ENCODE measurements at regions not wholly inside any gene's neighbourhood (a gene's known extent, or its start where the extent isn't known, plus 50 kb on each side); places are given as distances from the start of the nearest gene placed in this dataset.
"Not testable (repeated sequence)": the region's sequence is repeated elsewhere in the genome, so short reads cannot be mapped to it uniquely, and the experiment has no call there.

DNA sequence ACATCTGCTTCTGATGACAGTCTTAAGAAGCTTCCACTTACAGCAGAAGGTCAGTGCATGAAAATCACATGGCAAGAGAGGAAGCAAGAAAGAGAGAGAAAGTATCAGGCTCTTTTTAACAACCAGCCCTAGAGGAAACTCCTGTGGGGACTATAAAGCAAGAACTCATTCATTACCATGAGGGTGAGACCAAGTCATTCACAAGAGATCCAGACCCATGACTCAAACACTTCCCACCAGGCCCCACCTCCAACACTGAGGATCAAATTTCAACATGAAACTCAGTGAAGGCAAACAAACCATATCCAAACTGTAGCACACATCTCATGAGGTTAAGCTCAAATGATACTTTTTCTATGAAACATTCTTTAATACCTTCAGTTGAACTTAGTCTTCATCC lies 643.2 kb upstream of the SYNCRIP start:
- peaks cover 0 to 4% (median 0%) of the 10 kb centered on the region in 4 donors for H3K9me3 ChIP-seq
- no peaks in the 10 kb centered on the region for H3K27me3 ChIP-seq
- DNase-seq = no peak

DNA sequence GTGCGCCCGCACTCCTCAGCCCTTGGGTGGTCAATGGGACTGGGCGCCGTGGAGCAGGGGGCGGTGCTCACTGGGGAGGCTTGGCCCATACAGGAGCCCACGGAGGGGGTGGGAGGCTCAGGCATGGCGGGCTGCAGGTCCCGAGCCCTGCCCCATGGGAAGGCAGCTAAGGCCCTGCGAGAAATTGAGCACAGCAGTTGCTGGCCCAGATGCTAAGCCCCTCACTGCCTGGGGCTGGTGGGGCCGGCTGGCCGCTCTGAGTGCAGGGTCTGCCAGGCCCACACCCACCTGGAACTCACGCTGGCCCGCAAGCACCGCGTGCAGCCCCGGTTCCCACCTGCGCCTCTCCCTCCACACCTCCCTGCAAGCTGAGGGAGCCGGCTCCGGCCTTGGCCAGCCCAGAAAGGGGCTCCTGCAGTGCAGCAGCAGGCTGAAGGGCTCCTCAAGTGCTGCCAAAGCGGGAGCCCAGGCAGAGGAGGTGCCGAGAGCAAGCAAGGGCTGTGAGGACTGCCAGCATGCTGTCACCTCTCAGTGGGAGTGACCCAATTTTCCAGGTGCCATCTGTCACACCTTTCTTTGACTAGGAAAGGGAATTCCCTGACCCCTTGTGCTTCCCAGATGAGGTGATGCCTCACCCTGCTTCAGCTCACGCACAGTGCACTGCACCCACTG lies 642.3 kb upstream of the SYNCRIP start:
- not testable (repeated sequence) for H3K4me1 ChIP-seq, H3K9me3 ChIP-seq, H3K27ac ChIP-seq, DNase-seq, H3K36me3 ChIP-seq, H3K27me3 ChIP-seq, H3K4me3 ChIP-seq

More for the DNA sequence above, 643.2 kb upstream of the SYNCRIP start:
- Histone ChIP-seq H3K36me3 (no peaks in the 10 kb centered on the region), H3K4me1 (no peaks in the 10 kb centered on the region), H3K27ac (no peak overlapping the region), H3K4me3 (no peak overlapping the region)
- TF ChIP-seq, protein P1, sequence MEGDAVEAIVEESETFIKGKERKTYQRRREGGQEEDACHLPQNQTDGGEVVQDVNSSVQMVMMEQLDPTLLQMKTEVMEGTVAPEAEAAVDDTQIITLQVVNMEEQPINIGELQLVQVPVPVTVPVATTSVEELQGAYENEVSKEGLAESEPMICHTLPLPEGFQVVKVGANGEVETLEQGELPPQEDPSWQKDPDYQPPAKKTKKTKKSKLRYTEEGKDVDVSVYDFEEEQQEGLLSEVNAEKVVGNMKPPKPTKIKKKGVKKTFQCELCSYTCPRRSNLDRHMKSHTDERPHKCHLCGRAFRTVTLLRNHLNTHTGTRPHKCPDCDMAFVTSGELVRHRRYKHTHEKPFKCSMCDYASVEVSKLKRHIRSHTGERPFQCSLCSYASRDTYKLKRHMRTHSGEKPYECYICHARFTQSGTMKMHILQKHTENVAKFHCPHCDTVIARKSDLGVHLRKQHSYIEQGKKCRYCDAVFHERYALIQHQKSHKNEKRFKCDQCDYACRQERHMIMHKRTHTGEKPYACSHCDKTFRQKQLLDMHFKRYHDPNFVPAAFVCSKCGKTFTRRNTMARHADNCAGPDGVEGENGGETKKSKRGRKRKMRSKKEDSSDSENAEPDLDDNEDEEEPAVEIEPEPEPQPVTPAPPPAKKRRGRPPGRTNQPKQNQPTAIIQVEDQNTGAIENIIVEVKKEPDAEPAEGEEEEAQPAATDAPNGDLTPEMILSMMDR (IDR thresholded peaks at IDR 0.05) = no peak
- TF ChIP-seq POLR2A (IDR thresholded peaks at IDR 0.05) = no peak

DNA sequence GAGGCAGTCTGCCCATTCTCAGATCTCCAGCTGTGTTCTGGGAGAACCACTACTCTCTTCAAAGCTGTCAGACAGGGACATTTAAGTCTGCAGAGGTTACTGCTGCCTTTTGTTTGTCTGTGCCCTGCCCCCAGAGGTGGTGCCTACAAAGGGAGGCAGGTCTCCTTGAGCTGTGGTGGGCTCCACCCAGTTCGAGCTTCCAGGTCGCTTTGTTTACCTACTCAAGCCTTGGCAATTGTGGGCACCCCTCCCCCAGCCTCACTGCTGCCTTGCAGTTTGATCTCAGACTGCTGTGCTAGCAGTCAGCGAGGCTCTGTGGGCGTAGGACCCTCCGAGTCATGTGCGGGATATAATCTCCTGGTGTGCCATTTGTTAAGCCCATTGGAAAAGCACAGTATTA lies 640.9 kb upstream of the SYNCRIP start:
- DNase-seq, H3K27ac ChIP-seq, H3K4me1 ChIP-seq, H3K9me3 ChIP-seq, H3K4me3 ChIP-seq, H3K27me3 ChIP-seq, H3K36me3 ChIP-seq: not testable (repeated sequence)

DNA sequence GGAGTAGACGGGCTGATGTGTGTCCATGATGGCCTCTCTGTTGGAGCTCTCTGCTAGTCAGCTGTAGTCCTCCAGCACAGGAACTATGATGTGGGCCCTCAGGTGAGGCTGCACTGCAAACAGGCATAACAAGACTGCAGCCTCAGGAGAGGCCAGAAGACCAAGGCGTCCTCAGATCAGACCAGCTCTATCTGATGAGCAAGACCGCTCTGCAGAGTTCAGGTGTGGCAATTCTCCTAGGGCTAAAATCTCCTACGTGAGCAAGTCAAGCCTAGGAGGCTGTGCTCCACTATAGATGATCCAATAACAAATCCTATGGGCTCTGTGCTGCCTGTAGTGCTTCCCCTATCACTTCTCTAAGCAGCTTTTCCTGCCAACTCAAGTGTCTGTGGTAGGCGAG lies 633.4 kb upstream of the SYNCRIP start:
- TF ChIP-seq, protein P1 (IDR thresholded peaks at IDR 0.05) = no peak
- TF ChIP-seq POLR2A (IDR thresholded peaks at IDR 0.05) = no peak
- H3K4me1 ChIP-seq = no peaks in the 10 kb centered on the region
- no peak overlapping the region for H3K27ac ChIP-seq
- no peaks in the 10 kb centered on the region for H3K36me3 ChIP-seq
- H3K9me3 ChIP-seq = no peaks in the 10 kb centered on the region
- H3K27me3 ChIP-seq = no peaks in the 10 kb centered on the region
- DNase-seq = no peak
- H3K4me3 ChIP-seq = no peak overlapping the region

DNA sequence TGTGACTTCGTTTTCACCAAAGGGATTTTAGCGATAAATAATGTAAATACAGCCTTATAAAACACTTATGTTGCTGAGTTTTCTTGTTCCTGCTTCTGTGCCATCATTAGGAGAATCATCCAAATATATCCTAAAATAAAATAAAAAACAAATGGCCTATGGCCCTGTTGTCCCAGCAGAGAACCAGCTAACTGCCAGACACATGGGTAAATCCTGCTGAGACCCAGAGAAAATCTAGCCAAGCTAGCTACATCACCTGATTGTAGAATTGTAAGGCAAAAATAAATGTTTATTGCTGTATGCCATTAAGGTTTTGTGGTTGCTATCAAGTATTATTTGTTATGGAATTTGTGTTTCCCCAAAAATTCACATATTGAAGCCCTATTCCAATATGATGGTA lies 631.2 kb upstream of the SYNCRIP start:
- Histone ChIP-seq H3K27ac (no peak overlapping the region), H3K4me3 (no peak overlapping the region), H3K9me3 (no peaks in the 10 kb centered on the region), H3K36me3 (no peaks in the 10 kb centered on the region), H3K4me1 (no peaks in the 10 kb centered on the region), H3K27me3 (no peaks in the 10 kb centered on the region)
- DNase-seq = no peak
- TF ChIP-seq, protein P1 (IDR thresholded peaks at IDR 0.05) = no peak
- no peak for TF ChIP-seq POLR2A (IDR thresholded peaks at IDR 0.05)

DNA sequence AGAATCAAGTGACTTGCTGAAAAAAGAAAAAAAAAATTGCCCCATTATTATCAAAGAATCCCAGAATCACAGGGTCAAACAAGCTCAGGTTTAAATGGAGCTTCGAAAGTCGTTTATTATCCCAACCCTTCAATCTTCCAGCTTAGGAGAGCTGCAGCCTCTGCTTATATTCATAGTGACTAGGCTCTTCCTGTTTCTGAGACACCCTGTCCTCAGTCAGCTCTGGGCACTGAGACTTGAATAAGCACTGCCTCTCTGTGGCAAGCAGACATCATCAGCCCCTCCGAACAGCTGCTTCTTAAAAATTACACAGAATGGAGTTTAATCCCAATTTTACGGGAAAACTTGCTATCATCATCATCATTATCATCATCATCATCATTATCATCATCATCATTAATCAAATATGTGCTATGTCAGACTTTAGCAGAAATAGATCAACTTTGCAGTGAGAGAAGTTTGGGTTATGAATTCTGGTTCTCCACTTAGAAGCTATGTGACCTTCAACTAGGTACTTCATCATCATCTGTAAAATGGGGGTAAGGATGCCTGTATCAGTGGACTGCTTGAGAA lies 614.0 kb upstream of the SYNCRIP start:
- Histone ChIP-seq H3K36me3 (no peaks in the 10 kb centered on the region), H3K4me1 (no peaks in the 10 kb centered on the region), H3K4me3 (no peak overlapping the region), H3K27me3 (no peaks in the 10 kb centered on the region), H3K27ac (no peak overlapping the region), H3K9me3 (no peaks in the 10 kb centered on the region)
- DNase-seq = no peak
- TF ChIP-seq, protein P1 (IDR thresholded peaks at IDR 0.05) = no peak
- TF ChIP-seq POLR2A (IDR thresholded peaks at IDR 0.05) = no peak

DNA sequence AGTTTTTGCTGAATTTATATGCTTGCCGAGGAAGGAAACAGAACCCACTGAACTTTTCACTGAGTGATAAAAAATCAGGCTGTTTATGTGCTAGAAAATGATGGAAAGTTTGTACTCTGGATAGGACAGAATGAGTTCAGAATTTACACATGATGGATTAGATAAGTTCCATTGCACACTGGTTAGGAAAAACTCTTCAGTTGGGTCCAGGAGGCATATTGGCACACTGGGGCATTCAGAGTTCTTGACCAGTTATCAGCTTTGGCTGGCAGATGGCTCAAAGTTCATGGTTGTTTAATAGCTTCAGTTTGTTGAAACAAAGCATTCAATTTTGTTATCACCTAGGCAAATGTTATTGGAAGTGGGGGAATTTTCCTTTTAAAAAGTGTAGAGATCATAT lies 613.3 kb upstream of the SYNCRIP start:
- no peak overlapping the region for H3K27ac ChIP-seq
- no peak for DNase-seq
- TF ChIP-seq POLR2A (IDR thresholded peaks at IDR 0.05) = no peak
- TF ChIP-seq, protein P1 (IDR thresholded peaks at IDR 0.05) = no peak

More for the DNA sequence above, 613.3 kb upstream of the SYNCRIP start:
- Histone ChIP-seq H3K36me3 (no peaks in the 10 kb centered on the region), H3K9me3 (no peaks in the 10 kb centered on the region), H3K27me3 (no peaks in the 10 kb centered on the region), H3K4me1 (no peaks in the 10 kb centered on the region), H3K4me3 (no peak overlapping the region)
